A673 (cell line): ENCODE measurements at regions not wholly inside any gene's neighbourhood (a gene's known extent, or its start where the extent isn't known, plus 50 kb on each side); places are given as distances from the start of the nearest gene placed in this dataset.

Source experiments
- BruUV-seq: library from RNA; stranded (reverse); fragments of 400-500 nt; replicated peaks from 2 replicates; lab custom pipeline; 2021; lab: Mats Ljungman, UMichigan
- CTCF ChIA-PET: fragments of 300-600 bp; sonication (Branson Sonifier 250); formaldehyde crosslinking; loops from one replicate; lab custom pipeline; 2022; ENCODE audit warnings: antibody characterized with exemption; lab: Charles Lee
- POLR2A ChIA-PET: fragments of 300-600 bp; sonication (Branson Sonifier 250); formaldehyde crosslinking; loops from one replicate; lab custom pipeline; 2022; ENCODE audit warnings: antibody characterized with exemption; ENCODE audit not compliant: low non-redundant PET; lab: Charles Lee
- DNase-seq: peaks from one replicate; pipeline ENCODE4 v3.0.0-alpha.2; 2015; ENCODE audit warnings: low spot score
- H3K27ac ChIP-seq: fragments of 200-600 bp; sonication (generic); 2 replicates; pipeline ENCODE4 v1.5.1; 2016; ENCODE audit warnings: mixed run types, low read depth, mild to moderate bottlenecking, mixed read lengths, antibody characterized with exemption, low read length; ENCODE audit not compliant: poor library complexity, severe bottlenecking
- H3K27me3 ChIP-seq: fragments of 200-600 bp; sonication (generic); replicated peaks from 2 replicates; pipeline ENCODE4 v1.6.1; 2017; ENCODE audit warnings: mixed run types, low read depth, mild to moderate bottlenecking, mixed read lengths, antibody characterized with exemption, low read length; ENCODE audit not compliant: insufficient read depth, poor library complexity
- H3K36me3 ChIP-seq: fragments of 200-600 bp; sonication (generic); 2 replicates; pipeline ENCODE4 v1.6.1; 2016; ENCODE audit warnings: mixed run types, mild to moderate bottlenecking, mixed read lengths, antibody characterized with exemption, low read length; ENCODE audit not compliant: insufficient read depth, poor library complexity, severe bottlenecking
- H3K4me1 ChIP-seq: fragments of 200-600 bp; sonication (generic); 2 replicates; pipeline ENCODE4 v1.6.1; 2017; ENCODE audit warnings: mixed run types, mild to moderate bottlenecking, mixed read lengths, antibody characterized with exemption, low read length; ENCODE audit not compliant: insufficient read depth, poor library complexity, severe bottlenecking
- H3K4me3 ChIP-seq: fragments of 200-600 bp; sonication (generic); 2 replicates; pipeline ENCODE4 v1.5.1; 2016; ENCODE audit warnings: low read depth, mixed run types, mild to moderate bottlenecking, mixed read lengths, low read length; ENCODE audit not compliant: poor library complexity, severe bottlenecking
- H3K9me3 ChIP-seq: fragments of 200-600 bp; sonication (generic); 2 replicates; pipeline ENCODE4 v1.6.1; 2016; ENCODE audit warnings: mixed run types, low read depth, mild to moderate bottlenecking, mixed read lengths, antibody characterized with exemption, low read length; ENCODE audit not compliant: poor library complexity, severe bottlenecking
- CTCF ChIP-seq: fragments of 300-800, 200-600 bp; sonication (generic); conservative IDR thresholded peaks from 2 replicates; pipeline ENCODE4 v1.5.1; 2017; ENCODE audit warnings: low read depth, mild to moderate bottlenecking, antibody characterized with exemption, low read length, moderate library complexity, mixed read lengths
- EZH2 ChIP-seq: fragments of 200-600 bp; sonication (generic); IDR thresholded peaks from 2 replicates; pipeline ENCODE4 v1.6.1; 2017; ENCODE audit warnings: borderline replicate concordance, low read depth, mild to moderate bottlenecking, mixed read lengths, antibody characterized with exemption, low read length; ENCODE audit not compliant: poor library complexity, severe bottlenecking
- intact Hi-C: fragments of 100-400 bp; cut with micrococcal nuclease; formaldehyde crosslinking; loops from one replicate; pipeline ENCODE4 v1.10.0; 2022; ENCODE audit not compliant: unreplicated experiment

DNA sequence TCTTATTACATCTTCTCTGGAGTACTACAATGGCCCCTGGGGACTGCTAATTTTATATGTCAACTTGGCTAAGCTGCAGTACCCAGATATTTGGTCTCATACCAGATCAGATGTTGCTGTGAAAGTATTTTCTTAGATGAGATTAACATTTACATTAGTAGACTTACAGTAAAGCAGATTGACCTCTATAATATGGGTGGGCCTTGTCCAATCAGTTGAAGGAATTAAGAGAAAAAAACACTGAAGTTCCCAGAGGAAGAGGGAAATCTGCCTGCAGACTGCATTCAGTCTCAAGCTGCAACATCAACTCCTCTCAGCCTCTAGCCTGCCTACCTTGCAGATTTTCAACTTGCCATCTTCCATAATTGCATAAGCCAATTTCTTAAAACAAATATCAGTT, 430.1 kb downstream of the MED13L start:
- Histone ChIP-seq H3K36me3 (no peaks in the 10 kb centered on the region), H3K27ac (no peak overlapping the region), H3K9me3 (no peaks in the 10 kb centered on the region), H3K4me1 (no peaks in the 10 kb centered on the region), H3K27me3 (no peaks in the 10 kb centered on the region), H3K4me3 (no peak overlapping the region)
- no peak for DNase-seq
- ChIA-PET POLR2A (no interaction called here), CTCF (no interaction called here)
- intact Hi-C loops: no loop called here
- BruUV-seq: no TSS peak
- TF ChIP-seq CTCF (no peak), EZH2 (no peak)

DNA sequence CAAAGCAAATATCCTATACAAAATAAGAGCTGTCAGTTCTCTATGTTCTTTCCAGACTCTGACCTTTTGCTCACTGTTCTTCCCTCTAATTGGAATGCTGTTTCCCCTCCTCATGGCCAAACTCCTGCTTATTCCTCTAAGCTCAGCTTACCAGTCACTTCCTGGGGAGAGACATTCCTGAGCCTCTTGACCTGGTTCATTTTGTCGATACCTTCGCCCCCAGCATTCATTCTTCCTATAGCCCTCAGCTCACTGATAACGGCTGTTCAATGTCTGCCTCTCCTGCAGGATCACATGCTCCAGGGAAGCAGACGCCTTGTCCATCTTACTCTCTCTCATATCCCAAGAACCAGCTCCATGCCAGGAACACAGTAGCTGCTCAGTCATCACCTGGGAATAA, 431.0 kb downstream of the MED13L start:
- no peaks in the 10 kb centered on the region for H3K4me1 ChIP-seq
- no peaks in the 10 kb centered on the region for H3K36me3 ChIP-seq
- intact Hi-C loops: no loop called here
- no peak overlapping the region for H3K27ac ChIP-seq
- CTCF ChIA-PET: no interaction called here
- POLR2A ChIA-PET: no interaction called here
- no TSS peak for BruUV-seq
- no peaks in the 10 kb centered on the region for H3K27me3 ChIP-seq
- H3K9me3 ChIP-seq: no peaks in the 10 kb centered on the region
- DNase-seq: no peak
- TF ChIP-seq CTCF (no peak), EZH2 (no peak)
- H3K4me3 ChIP-seq: no peak overlapping the region

DNA sequence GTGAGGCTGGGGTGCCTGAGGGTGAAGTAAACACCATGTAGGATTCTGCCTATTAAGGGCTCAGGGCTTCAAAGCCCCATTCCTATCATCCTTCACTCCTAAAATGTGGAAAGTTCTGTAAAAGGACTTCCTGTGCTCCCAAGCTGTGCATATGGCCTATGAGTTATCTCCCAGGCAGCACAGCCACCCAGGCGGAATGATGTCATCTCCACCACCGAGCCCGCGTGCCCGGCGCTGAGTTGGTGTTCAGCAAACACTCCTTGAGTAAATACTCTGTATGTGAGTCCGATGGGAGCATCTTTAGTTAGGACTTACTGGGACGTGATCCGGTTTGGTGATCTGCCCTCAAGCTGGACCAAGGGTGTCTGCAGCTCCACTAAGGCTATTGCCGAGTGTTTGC, 437.3 kb downstream of the MED13L start:
- POLR2A ChIA-PET: no interaction called here
- no peaks in the 10 kb centered on the region for H3K4me1 ChIP-seq
- CTCF ChIA-PET: no interaction called here
- H3K36me3 ChIP-seq: no peaks in the 10 kb centered on the region
- no peak overlapping the region for H3K27ac ChIP-seq
- TF ChIP-seq EZH2 (no peak), CTCF (no peak)
- no peak overlapping the region for H3K4me3 ChIP-seq
- intact Hi-C loops: no loop called here
- DNase-seq: no peak
- no TSS peak for BruUV-seq
- no peaks in the 10 kb centered on the region for H3K27me3 ChIP-seq
- H3K9me3 ChIP-seq: no peaks in the 10 kb centered on the region
